Activated CD8-positive, alpha-beta memory T cell treated with anti-CD3 and anti-CD28 coated beads for 48 hours (primary cell): ENCODE measurements at regions not wholly inside any gene's neighbourhood (a gene's known extent, or its start where the extent isn't known, plus 50 kb on each side); places are given as distances from the start of the nearest gene placed in this dataset.
"Not testable (repeated sequence)": the region's sequence is repeated elsewhere in the genome, so short reads cannot be mapped to it uniquely, and the experiment has no call there.

ENCODE experiments used
- DNase-seq, 3 experiments: peaks; one replicate each; pipeline ENCODE4 v3.0.0-alpha.2; 2020; ENCODE audit warnings: low read depth in 2 of 3, low spot score in 2 of 3

- DNase-seq, result no peak
Observed at GRCh38 chr2:2512931-2513330, 181.9 kb upstream of the MYT1L start.

GRCh38 chr2:2507417-2507997 is 176.4 kb upstream of the MYT1L start:
- no peak for DNase-seq

- DNase-seq, result no peak
Observed at GRCh38 chr2:2506536-2506935, 175.5 kb upstream of the MYT1L start.

- DNase-seq, result no peak
Observed at GRCh38 chr2:2505604-2506003, 174.5 kb upstream of the MYT1L start.

- no peak for DNase-seq
Observed at GRCh38 chr2:2503864-2504418, 172.9 kb upstream of the MYT1L start.

- no peak for DNase-seq
Observed at GRCh38 chr2:2502201-2502549, 171.1 kb upstream of the MYT1L start.

GRCh38 chr2:2501454-2502200 is 170.6 kb upstream of the MYT1L start:
- DNase-seq, result no peak

GRCh38 chr2:2495606-2496005 is 164.5 kb upstream of the MYT1L start:
- no peak for DNase-seq

GRCh38 chr2:2493496-2493895 is 162.4 kb upstream of the MYT1L start:
- DNase-seq, result no peak

- DNase-seq, result no peak
Observed at GRCh38 chr2:2492800-2493199, 161.7 kb upstream of the MYT1L start.

- DNase-seq, result no peak
Observed at GRCh38 chr2:2491964-2492363, 160.9 kb upstream of the MYT1L start.

GRCh38 chr2:2484301-2484700 is 153.2 kb upstream of the MYT1L start:
- DNase-seq, result no peak

- no peak for DNase-seq
Observed at GRCh38 chr2:2482851-2483250, 151.8 kb upstream of the MYT1L start.

GRCh38 chr2:2472881-2473280 is 141.8 kb upstream of the MYT1L start:
- no peak for DNase-seq

GRCh38 chr2:2472044-2472443 is 141.0 kb upstream of the MYT1L start:
- no peak for DNase-seq

GRCh38 chr2:2466534-2466933 is 135.5 kb upstream of the MYT1L start:
- no peak for DNase-seq

GRCh38 chr2:2464643-2465042 is 133.6 kb upstream of the MYT1L start:
- DNase-seq, result no peak

- DNase-seq, result no peak
Observed at GRCh38 chr2:2464094-2464493, 133.0 kb upstream of the MYT1L start.

- DNase-seq, result no peak
Observed at GRCh38 chr2:2456721-2457120, 125.6 kb upstream of the MYT1L start.

GRCh38 chr2:2455151-2455550 is 124.1 kb upstream of the MYT1L start:
- DNase-seq, result no peak

GRCh38 chr2:2452961-2453360 is 121.9 kb upstream of the MYT1L start:
- DNase-seq, result no peak

- DNase-seq, result not testable (repeated sequence)
Observed at GRCh38 chr2:2451275-2451674, 120.2 kb upstream of the MYT1L start.

GRCh38 chr2:2448178-2448577 is 117.1 kb upstream of the MYT1L start:
- DNase-seq, result no peak
